ENCODE measurements at regions not wholly inside any gene's neighbourhood (a gene's known extent, or its start where the extent isn't known, plus 50 kb on each side); places are given as distances from the start of the nearest gene placed in this dataset.

GRCh38 chr6:109299265-109299607, 83.0 kb downstream of the CD164 start:
- H3K27ac ChIP-seq (ENCODE audit: poor library complexity, severe bottlenecking): no peak overlapping the region
- H3K4me3 ChIP-seq (ENCODE audit: severe bottlenecking): no peak overlapping the region
- no peak for DNase-seq (ENCODE audit: low spot score)
- no peaks in the 10 kb centered on the region for H3K27me3 ChIP-seq (ENCODE audit: insufficient read depth, poor library complexity, severe bottlenecking)
- no peaks in the 10 kb centered on the region for H3K9me3 ChIP-seq (ENCODE audit: severe bottlenecking)
- H3K4me1 ChIP-seq (ENCODE audit: insufficient read depth, poor library complexity, severe bottlenecking): no peaks in the 10 kb centered on the region
- TF ChIP-seq CTCF (IDR thresholded peaks at IDR 0.05; ENCODE audit: poor library complexity, severe bottlenecking): no peak
- no peak for ATAC-seq (ENCODE audit: low read depth)
- no peaks in the 10 kb centered on the region for H3K36me3 ChIP-seq (ENCODE audit: low read depth)

GRCh38 chr6:109298605-109299264, 83.5 kb downstream of the CD164 start:
- no peaks in the 10 kb centered on the region for H3K27me3 ChIP-seq (ENCODE audit: insufficient read depth, poor library complexity, severe bottlenecking)
- no peak overlapping the region for H3K27ac ChIP-seq (ENCODE audit: poor library complexity, severe bottlenecking)
- no peak for TF ChIP-seq CTCF (IDR thresholded peaks at IDR 0.05; ENCODE audit: poor library complexity, severe bottlenecking)
- H3K36me3 ChIP-seq (ENCODE audit: low read depth): no peaks in the 10 kb centered on the region
- no peaks in the 10 kb centered on the region for H3K9me3 ChIP-seq (ENCODE audit: severe bottlenecking)
- DNase-seq (ENCODE audit: low spot score): no peak
- H3K4me1 ChIP-seq (ENCODE audit: insufficient read depth, poor library complexity, severe bottlenecking): peaks cover 4% of the 10 kb centered on the region
- H3K4me3 ChIP-seq (ENCODE audit: severe bottlenecking): no peak overlapping the region
- no peak for ATAC-seq (ENCODE audit: low read depth)

GRCh38 chr6:109297406-109298110, 84.7 kb downstream of the CD164 start:
- ATAC-seq (ENCODE audit: low read depth) (no peak), DNase-seq (ENCODE audit: low spot score) (no peak)
- peaks cover 14% of the 10 kb centered on the region for H3K4me1 ChIP-seq (ENCODE audit: insufficient read depth, poor library complexity, severe bottlenecking)
- H3K4me3 ChIP-seq (ENCODE audit: severe bottlenecking): no peak overlapping the region
- H3K36me3 ChIP-seq (ENCODE audit: low read depth): no peaks in the 10 kb centered on the region
- TF ChIP-seq CTCF (IDR thresholded peaks at IDR 0.05; ENCODE audit: poor library complexity, severe bottlenecking): no peak
- no peaks in the 10 kb centered on the region for H3K27me3 ChIP-seq (ENCODE audit: insufficient read depth, poor library complexity, severe bottlenecking)
- H3K27ac ChIP-seq (ENCODE audit: poor library complexity, severe bottlenecking): no peak overlapping the region
- H3K9me3 ChIP-seq (ENCODE audit: severe bottlenecking): no peaks in the 10 kb centered on the region

- no peak for TF ChIP-seq CTCF (IDR thresholded peaks at IDR 0.05; ENCODE audit: poor library complexity, severe bottlenecking)
- H3K9me3 ChIP-seq (ENCODE audit: severe bottlenecking): no peaks in the 10 kb centered on the region
- no peaks in the 10 kb centered on the region for H3K27me3 ChIP-seq (ENCODE audit: insufficient read depth, poor library complexity, severe bottlenecking)
- H3K27ac ChIP-seq (ENCODE audit: poor library complexity, severe bottlenecking): no peak overlapping the region
- H3K36me3 ChIP-seq (ENCODE audit: low read depth): no peaks in the 10 kb centered on the region
- H3K4me1 ChIP-seq (ENCODE audit: insufficient read depth, poor library complexity, severe bottlenecking): peaks cover 14% of the 10 kb centered on the region
- H3K4me3 ChIP-seq (ENCODE audit: severe bottlenecking): no peak overlapping the region
- DNase-seq (ENCODE audit: low spot score) (no peak), ATAC-seq (ENCODE audit: low read depth) (no peak)
These were observed 85.3 kb downstream of the CD164 start for GRCh38 chr6:109296971-109297372.

- no peak overlapping the region for H3K27ac ChIP-seq (ENCODE audit: poor library complexity, severe bottlenecking)
- no peak for DNase-seq (ENCODE audit: low spot score)
These were observed 85.8 kb downstream of the CD164 start for GRCh38 chr6:109296452-109296851.

More at GRCh38 chr6:109296452-109296851, 85.8 kb downstream of the CD164 start:
- H3K36me3 ChIP-seq (ENCODE audit: low read depth): no peaks in the 10 kb centered on the region
- no peak for TF ChIP-seq CTCF (IDR thresholded peaks at IDR 0.05; ENCODE audit: poor library complexity, severe bottlenecking)
- H3K4me1 ChIP-seq (ENCODE audit: insufficient read depth, poor library complexity, severe bottlenecking): peaks cover 14% of the 10 kb centered on the region
- H3K27me3 ChIP-seq (ENCODE audit: insufficient read depth, poor library complexity, severe bottlenecking): no peaks in the 10 kb centered on the region
- ATAC-seq (ENCODE audit: low read depth): no peak
- H3K4me3 ChIP-seq (ENCODE audit: severe bottlenecking): no peak overlapping the region
- H3K9me3 ChIP-seq (ENCODE audit: severe bottlenecking): no peaks in the 10 kb centered on the region

Data from RWPE2 (cell line).